T-helper 1 cell (primary cell): ENCODE measurements at regions not wholly inside any gene's neighbourhood (a gene's known extent, or its start where the extent isn't known, plus 50 kb on each side); places are given as distances from the start of the nearest gene placed in this dataset.

Experiments
- DNase-seq, 5 donors: peaks; one replicate each; pipeline ENCODE4 v3.0.0-alpha.2; 2012 to 2020

DNA sequence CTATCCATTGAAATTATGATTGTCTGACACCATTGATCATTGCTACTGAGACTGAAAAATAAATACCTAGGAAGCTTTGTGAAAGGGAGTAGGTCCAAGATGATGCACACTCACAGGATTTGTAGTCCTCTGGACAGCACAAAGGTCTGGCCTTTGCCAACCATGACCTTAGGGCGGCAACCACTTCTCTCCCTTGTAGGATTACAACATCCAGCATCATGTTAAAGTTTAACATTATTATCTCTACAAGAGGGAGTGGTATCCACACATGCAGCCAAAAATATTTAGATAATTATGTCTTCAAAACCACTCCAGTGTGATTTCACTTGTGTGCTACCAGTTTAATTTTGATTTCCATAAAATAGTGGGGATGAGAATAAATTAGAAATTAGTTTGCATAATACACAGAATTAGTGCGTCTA lies 51.1 kb upstream of the NHSL1 start:
- no peak for DNase-seq

- DNase-seq, result no peak
Measured at GRCh38 chr6:138554146-138554545, 54.9 kb upstream of the NHSL1 start.

DNA sequence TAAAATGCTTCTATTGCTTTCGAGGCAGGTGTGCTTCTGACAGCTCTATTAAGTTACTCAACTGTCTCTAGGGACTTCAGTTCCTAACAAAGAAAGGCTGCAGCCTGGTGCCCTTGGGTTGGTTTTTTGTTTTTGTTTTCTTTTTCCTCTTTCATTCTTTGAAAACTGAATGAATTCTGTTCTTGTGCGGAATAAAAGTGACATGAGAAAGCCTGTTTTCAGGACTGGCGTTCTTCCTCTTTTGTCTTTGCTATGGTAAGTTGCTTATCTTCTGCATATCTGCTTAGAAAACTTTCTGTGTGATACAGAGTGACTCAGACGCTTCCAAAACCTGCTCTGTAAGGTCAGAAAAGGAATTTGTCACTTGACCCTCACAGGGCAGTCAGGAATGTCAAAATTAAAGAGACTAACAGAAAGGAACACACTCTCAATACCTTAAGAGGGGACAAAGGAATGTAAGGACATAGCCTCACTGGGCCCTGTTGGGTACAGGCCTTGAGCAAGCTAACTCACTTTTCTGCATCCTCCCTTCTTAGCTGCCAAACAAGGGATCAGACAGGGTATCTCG lies 56.2 kb upstream of the NHSL1 start:
- no peak for DNase-seq

GRCh38 chr6:138557147-138557546 lies 57.9 kb upstream of the NHSL1 start:
- DNase-seq, result no peak

DNA sequence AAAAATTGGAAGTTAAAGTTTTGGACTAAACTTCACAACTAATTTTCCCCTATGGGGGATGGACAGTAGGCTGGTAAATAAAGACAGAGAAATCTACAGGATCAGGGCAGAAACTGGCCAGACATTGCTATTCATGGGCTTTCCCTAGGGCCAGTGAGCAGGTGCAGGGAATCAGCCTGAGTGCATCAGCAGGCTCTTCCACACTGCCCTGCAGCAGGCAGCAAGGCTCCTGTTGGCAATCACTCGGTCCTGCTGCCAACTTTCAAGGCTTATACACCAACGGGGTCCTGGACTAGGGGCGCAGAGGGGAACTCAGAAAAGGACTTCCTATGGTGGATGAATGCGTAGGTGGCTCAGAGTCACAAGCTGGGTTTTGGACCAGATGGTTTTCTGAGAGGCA lies 59.8 kb upstream of the NHSL1 start:
- DNase-seq, result no peak

DNA sequence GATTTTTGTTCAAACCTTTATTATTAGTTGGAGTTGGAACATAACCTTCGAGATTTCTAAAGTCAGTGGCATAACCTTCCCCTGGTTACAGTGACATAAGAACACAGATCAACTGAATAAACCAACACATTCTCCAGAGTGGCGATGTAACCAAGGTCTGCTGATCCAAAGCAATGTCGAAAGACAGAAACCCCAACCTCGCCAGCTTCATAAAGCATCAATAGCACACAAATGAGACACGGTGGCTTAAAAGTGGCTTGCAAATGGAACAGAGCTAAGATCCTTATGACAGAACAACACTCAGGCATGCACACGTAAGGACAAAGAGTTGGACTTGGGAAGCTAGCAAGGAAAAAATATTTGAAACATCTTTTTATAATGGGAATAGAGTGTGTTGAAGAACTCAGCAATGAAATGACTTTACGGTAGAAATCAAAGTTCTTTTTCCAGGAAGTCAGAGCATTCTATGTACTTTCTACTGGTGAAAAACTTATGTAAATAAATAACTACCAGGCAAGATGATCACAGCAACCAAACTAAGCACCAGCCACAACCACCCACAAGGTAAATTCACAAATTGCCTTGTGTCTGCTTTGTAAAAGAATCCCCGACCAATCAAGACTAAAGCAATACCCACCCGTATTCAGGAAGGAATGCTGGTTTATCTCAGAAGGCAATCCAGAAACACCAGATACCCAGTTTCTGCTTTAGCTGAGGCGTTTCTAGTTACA lies 61.0 kb upstream of the NHSL1 start:
- no peak for DNase-seq

GRCh38 chr6:138562691-138563090 lies 63.4 kb upstream of the NHSL1 start:
- DNase-seq, result no peak

DNA sequence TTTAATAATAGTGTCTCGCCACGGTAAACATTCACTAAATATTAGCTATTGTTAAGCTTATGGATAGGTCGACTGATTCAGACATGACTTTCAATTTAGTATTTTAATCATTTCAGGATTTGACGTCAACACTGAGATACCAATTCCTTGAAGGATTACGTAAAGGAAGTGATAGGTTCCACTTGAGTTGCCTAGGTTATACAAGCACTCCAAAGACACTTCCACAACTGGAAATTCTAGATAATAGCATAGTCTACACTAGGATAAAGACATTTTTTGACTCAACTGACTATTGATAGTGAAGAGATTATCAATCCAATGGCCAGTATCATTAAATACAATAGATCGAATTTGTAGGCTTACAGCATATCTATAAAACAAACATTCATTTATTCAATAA lies 63.9 kb upstream of the NHSL1 start:
- no peak for DNase-seq

GRCh38 chr6:138563650-138564049 lies 64.4 kb upstream of the NHSL1 start:
- no peak for DNase-seq

GRCh38 chr6:138564170-138564721 lies 65.0 kb upstream of the NHSL1 start:
- DNase-seq, result no peak

DNA sequence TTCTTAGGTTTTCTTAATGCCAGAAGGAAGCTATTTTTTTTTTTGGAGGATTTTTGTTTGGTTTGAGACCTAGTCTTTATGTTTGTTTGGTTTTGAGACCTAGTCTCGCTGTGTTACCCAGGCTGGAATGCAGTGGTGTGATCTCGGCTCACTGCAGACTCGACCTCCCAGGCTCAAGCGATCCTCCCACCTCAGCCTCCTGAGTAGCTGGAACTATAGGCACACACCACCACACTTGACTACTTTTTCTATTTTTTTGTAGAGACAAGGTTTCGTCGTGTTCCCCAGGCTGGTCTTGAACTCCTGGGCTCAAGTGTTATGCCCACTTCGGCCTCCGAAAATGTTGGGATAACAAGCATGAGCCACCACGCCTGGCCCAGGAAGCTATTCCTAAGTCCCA lies 67.8 kb upstream of the NHSL1 start:
- no peak for DNase-seq

GRCh38 chr6:138568997-138569396 lies 69.7 kb upstream of the NHSL1 start:
- no peak for DNase-seq

GRCh38 chr6:138569554-138569953 lies 70.3 kb upstream of the NHSL1 start:
- no peak for DNase-seq

DNA sequence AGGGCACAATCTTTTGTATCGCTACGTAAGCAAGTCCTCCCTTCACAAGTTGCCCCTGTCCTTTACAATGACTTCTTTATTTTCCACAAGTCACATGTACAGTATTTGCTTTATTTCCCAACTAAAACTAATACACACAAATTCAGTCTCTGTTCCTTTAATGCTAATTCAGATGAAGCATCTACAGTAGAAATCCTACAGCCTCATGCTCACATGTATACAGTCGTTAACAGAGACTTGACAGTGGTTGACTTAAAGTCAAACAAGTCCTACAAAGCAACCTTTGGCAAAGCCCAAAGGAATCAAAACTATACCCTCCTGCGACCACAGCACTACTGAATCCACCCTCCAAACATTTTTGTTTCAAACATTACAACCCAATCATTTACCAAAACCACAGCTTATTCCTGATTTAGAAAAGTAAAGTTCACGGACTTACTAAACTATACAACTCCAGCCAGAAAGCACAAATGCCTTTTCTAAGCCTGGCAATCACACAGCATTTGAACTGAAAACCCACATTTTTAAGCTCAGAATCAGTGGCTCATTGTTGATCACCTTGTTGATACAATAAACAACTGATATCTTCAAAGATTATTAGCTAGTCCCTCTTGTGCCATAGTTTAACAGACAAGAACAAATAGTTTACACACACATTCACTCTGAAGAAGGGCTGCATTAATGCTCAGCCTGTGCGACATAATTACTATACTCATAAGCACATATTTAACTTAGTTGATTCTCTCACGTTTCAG lies 70.9 kb upstream of the NHSL1 start:
- DNase-seq, result no peak

- DNase-seq, result no peak
Measured at GRCh38 chr6:138570725-138571029, 71.4 kb upstream of the NHSL1 start.

GRCh38 chr6:138571181-138571580 lies 71.9 kb upstream of the NHSL1 start:
- DNase-seq, result no peak

DNA sequence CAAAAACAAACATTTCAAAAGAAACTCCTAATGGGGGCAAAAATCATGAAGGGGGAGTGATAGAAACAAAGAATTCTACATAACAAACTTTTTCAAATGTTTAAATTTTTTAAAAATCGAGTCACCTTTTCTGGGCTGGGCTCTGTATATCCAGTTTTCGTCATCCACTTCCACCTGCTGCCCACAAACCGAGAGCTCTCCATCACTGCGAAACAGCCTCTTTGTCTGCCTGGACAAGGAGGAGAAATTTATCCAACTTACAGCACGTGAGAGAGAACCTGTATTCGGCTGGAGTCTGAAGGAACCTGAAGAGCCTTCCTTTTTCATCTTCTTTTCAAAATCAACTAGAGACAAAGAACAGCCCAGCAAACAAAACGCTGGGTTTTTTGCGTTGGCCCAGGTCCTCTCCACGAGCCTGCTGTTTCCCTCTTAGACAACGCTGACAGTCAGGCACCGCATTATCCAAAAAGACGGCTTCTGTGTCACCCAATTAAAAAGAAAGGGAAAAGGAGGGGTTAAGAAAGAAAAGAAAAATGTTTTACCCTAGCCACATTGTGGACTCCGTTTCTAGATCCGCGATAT lies 72.4 kb upstream of the NHSL1 start:
- no peak for DNase-seq

GRCh38 chr6:138572167-138572875 lies 73.0 kb upstream of the NHSL1 start:
- DNase-seq, result no peak

GRCh38 chr6:138572885-138573284 lies 73.6 kb upstream of the NHSL1 start:
- no peak for DNase-seq

DNA sequence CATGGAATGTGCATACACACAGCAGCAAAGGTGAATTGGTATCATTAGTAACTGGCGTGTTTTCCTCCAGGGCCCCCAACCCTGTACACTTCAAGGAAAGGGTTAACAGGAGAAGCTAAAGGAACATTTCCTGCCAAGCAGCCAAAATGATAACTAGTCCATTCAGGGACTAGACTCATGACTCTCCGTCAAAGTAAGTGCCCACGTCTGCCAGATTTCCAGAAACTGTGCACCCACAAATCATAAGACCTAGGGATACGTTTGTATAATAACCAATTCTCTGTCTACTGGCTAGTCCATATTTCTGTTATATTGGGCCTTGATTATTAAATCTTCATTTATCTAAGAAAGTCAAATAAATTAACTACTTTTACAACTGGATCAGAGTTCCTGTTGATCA lies 76.0 kb upstream of the NHSL1 start:
- DNase-seq, result no peak

DNA sequence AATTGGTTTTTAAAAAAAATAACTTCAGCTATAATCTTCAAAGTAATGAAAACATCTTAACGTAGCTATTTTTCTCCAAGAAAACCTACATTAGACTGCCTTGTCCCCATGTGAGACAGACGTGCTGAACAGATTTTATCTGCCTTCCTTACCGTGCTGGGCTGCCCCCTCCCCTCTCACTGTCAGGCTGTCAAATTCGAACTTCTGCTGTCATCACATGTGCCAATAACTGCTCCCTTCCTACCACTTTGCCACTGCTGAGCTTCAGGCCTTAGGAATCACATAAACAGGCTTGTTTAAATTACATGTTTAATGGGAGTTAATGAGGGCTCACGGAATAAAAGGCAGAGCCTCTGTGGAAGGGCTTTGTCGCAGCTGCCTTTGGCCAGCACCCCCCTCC lies 77.0 kb upstream of the NHSL1 start:
- DNase-seq, result no peak

GRCh38 chr6:138577151-138577915 lies 78.0 kb upstream of the NHSL1 start:
- no peak for DNase-seq
